Fibroblast of the aortic adventitia (primary cell): ENCODE measurements at regions not wholly inside any gene's neighbourhood (a gene's known extent, or its start where the extent isn't known, plus 50 kb on each side); places are given as distances from the start of the nearest gene placed in this dataset.

Source experiments
- DNase-seq: peaks from one replicate; pipeline ENCODE4 v3.0.0-alpha.2; 2010; ENCODE audit warnings: low read depth
- H3K4me3 ChIP-seq: 2 replicates; pipeline ENCODE4 v1.5.1; 2011; ENCODE audit warnings: low read depth, mild to moderate bottlenecking, control low read depth, low read length, moderate library complexity
- CTCF ChIP-seq: IDR thresholded peaks from 2 replicates; pipeline ENCODE4 v1.5.1; 2011; ENCODE audit warnings: mild to moderate bottlenecking, low read length, control low read depth, inconsistent platforms; ENCODE audit not compliant: insufficient read depth

DNA sequence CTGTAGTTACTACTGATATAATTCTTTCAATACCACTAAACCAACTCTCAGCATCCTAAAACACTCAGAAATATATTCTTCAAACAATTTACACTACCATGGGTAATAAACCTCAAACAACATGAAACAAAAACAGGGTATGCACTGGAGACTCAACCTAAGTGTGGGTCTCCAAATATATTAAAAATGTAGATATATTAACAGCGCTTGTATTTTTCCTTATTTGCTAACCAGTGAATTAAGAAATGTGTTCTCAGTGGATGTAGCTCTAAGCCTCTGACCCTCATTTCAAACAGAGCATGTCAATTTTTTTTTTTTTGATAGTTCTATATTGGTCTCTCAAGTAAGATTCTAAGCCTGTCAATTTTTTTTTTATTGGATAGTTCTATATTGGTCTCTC lies 778.5 kb upstream of the CDH10 start:
- DNase-seq = no peak
- H3K4me3 ChIP-seq = no peak overlapping the region
- no peak for TF ChIP-seq CTCF

DNA sequence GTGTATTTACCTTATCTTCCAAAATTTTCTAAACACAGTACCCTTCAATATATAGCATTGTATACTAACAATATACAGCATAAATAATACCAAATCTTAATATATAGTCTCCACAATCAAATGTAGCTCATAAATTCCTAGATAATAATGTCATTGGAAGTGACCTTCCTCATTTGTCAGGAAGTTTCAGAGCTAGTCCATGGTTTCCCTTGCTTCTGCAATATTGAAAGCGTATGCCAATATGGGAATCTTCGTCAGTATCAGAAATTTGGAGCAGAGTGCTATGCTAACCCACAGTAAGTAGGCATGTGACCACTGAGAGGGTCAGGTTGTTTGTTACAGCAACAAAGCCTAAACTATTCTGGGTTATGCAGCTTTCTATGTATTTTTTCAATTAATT lies 774.9 kb upstream of the CDH10 start:
- H3K4me3 ChIP-seq = no peak overlapping the region
- no peak for DNase-seq
- TF ChIP-seq CTCF = no peak

DNA sequence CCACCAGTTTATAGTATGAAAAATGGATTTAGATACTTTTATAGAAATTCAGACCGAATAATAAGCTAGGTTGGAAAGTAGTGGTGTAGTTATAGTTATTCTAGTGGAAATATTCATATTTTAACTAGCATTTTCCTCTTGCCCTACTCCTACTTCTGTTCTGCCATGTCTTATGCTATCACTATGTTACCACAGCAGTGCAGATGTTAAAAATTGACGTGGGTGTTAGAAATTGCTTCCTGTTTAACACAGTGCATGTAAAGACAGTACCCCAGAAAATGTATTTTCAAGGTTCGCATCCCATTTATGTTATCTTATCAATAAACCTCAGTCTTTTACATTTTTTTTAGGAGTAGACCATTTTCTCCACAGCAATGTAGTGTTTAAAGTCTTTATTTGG lies 774.2 kb upstream of the CDH10 start:
- no peak for DNase-seq
- no peak overlapping the region for H3K4me3 ChIP-seq
- no peak for TF ChIP-seq CTCF

DNA sequence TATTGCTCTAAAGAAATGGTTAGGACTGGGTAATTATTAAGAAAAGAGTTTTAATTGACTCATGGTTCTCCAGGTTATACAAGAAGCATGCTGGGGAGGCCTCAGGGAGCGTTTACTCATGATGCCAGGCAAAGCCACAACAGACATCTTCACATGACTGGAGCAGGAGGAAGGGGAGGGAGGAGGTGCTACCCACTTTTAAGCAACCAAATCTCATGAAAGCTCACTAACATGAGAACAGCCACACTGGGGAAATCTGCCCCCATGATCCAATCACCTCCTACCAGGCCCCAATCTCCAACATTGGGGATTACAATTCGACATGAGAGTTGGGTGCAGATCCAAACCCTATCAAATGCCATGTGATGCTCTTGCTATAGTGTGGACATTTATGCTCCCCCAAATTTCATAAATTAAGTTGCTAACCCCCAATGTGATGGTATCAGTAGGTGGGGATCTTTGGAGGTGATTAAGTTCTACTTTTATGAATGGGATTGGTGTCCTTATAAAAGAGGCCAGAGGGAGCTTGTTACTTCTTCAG lies 773.6 kb upstream of the CDH10 start:
- TF ChIP-seq CTCF = no peak
- H3K4me3 ChIP-seq = no peak overlapping the region
- DNase-seq = no peak

DNA sequence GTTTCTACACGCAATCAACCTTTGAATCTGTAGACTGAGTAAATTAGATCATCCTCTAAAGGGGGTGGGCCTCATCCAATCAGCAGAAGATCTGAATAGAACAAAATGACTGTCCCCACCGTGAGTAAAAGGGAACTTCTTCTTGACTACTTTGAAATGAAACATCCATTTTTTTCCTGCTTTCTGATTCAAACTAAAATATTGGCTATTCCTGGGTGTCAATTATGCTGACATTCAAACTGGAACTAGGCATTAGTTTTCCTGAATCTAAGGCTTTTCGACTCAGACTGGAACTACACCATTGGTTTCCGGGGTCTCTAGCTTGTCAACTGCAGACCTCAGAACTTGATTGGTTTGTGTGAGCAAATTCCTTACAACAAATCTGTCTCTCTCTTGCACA lies 772.2 kb upstream of the CDH10 start:
- TF ChIP-seq CTCF = no peak
- no peak overlapping the region for H3K4me3 ChIP-seq
- DNase-seq = no peak

- TF ChIP-seq CTCF = no peak
- DNase-seq = no peak
- no peak overlapping the region for H3K4me3 ChIP-seq
These were observed 771.2 kb upstream of the CDH10 start for GRCh38 chr5:25415970-25416369.

DNA sequence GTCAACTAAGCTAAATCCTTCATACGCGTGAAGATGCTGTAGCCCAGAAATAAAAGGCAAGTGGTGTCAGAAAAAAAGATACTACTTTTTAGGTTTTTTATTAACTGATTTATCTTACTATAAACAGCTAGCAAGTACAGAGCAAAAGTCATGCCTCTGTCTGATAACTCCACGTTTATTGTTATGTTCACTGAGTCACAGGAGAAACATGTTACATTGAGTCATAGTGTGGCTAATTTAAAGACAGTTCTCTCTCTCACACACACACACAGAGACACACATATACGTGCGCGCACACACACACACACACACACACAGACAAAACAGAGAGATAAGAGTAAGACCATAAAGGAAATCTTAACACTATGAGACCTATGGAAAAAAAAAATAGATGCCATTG lies 770.0 kb upstream of the CDH10 start:
- TF ChIP-seq CTCF = no peak
- no peak for DNase-seq
- no peak overlapping the region for H3K4me3 ChIP-seq
